IMR-90 (cell line): ENCODE measurements at regions not wholly inside any gene's neighbourhood (a gene's known extent, or its start where the extent isn't known, plus 50 kb on each side); places are given as distances from the start of the nearest gene placed in this dataset.

Experiments
- ATAC-seq: fragments of 200-7000 bp; cut with Tn5 transposase; 2 replicates; pipeline ENCODE4 v1.9.1; 2020; ENCODE audit warnings: low read depth, mild to moderate bottlenecking, moderate library complexity
- BruUV-seq: library from RNA; stranded (reverse); fragments of 400-500 nt; replicated peaks from 2 replicates; lab custom pipeline; 2021; lab: Mats Ljungman, UMichigan
- CTCF ChIA-PET: fragments of 300-600 bp; formaldehyde crosslinking; extraction: SDS; loops from one replicate; lab custom pipeline; 2021; ENCODE audit warnings: antibody characterized with exemption; lab: Yijun Ruan, JAX
- POLR2A ChIA-PET: fragments of 300-600 bp; sonication (Branson Sonifier 250); formaldehyde crosslinking; loops from one replicate; lab custom pipeline; 2022; ENCODE audit warnings: antibody characterized with exemption; ENCODE audit not compliant: unreplicated experiment; lab: Charles Lee
- DNase-seq: peaks from one replicate; pipeline ENCODE4 v3.0.0; 2013
- H2AFZ ChIP-seq: replicated peaks from 2 replicates; pipeline ENCODE3; 2013; ENCODE audit warnings: low read length, mild to moderate bottlenecking; ENCODE audit not compliant: poor library complexity
- H2AK5ac ChIP-seq: 2 replicates; pipeline ENCODE4 v1.6.1; 2013; ENCODE audit warnings: low read depth, low read length, inconsistent platforms
- H2AK9ac ChIP-seq: replicated peaks from 2 replicates; pipeline ENCODE3; 2013; ENCODE audit warnings: mild to moderate bottlenecking, low read depth, low read length, moderate library complexity; ENCODE audit not compliant: poor library complexity
- H2BK120ac ChIP-seq: 2 replicates; pipeline ENCODE4 v1.6.1; 2013; ENCODE audit warnings: low read depth, low read length, inconsistent platforms
- H2BK15ac ChIP-seq: 3 replicates; pipeline ENCODE4 v1.6.1; 2013; ENCODE audit warnings: low read depth, low read length, inconsistent platforms
- H2BK20ac ChIP-seq: 2 replicates; pipeline ENCODE4 v1.6.1; 2013; ENCODE audit warnings: low read depth, mild to moderate bottlenecking, inconsistent platforms, low read length, moderate library complexity
- H2BK5ac ChIP-seq: 2 replicates; pipeline ENCODE4 v1.6.1; 2013; ENCODE audit warnings: mild to moderate bottlenecking, low read depth, low read length, inconsistent platforms; ENCODE audit not compliant: poor library complexity, severe bottlenecking
- H3K14ac ChIP-seq: replicated peaks from 2 replicates; pipeline ENCODE4 v1.6.1; 2013; ENCODE audit warnings: low read depth, low read length, inconsistent platforms
- H3K18ac ChIP-seq: 2 replicates; pipeline ENCODE4 v1.6.1; 2013; ENCODE audit warnings: low read depth, low read length, control low read depth
- H3K23ac ChIP-seq: 2 replicates; pipeline ENCODE4 v1.6.1; 2013; ENCODE audit warnings: low read depth, low read length, inconsistent platforms
- H3K27ac ChIP-seq: 2 replicates; pipeline ENCODE4 v1.5.1; 2013; ENCODE audit warnings: mild to moderate bottlenecking, control low read depth, low read length; ENCODE audit not compliant: insufficient read depth
- H3K27me3 ChIP-seq: 2 replicates; pipeline ENCODE4 v1.6.1; 2013; ENCODE audit warnings: low read length; ENCODE audit not compliant: control insufficient read depth, insufficient read depth
- H3K36me3 ChIP-seq: 2 replicates; pipeline ENCODE4 v1.6.1; 2013; ENCODE audit warnings: low read length, mixed read lengths; ENCODE audit not compliant: control insufficient read depth, insufficient read depth
- H3K4ac ChIP-seq: 2 replicates; pipeline ENCODE4 v1.6.1; 2013; ENCODE audit warnings: low read depth, low read length, inconsistent platforms
- H3K4me1 ChIP-seq: 2 replicates; pipeline ENCODE4 v1.6.1; 2013; ENCODE audit warnings: low read length, mixed read lengths; ENCODE audit not compliant: control insufficient read depth, insufficient read depth
- H3K4me2 ChIP-seq: 2 replicates; pipeline ENCODE4 v1.6.1; 2013; ENCODE audit warnings: low read depth, mild to moderate bottlenecking, control low read depth, low read length, moderate library complexity
- H3K4me3 ChIP-seq: 2 replicates; pipeline ENCODE4 v1.5.1; 2013; ENCODE audit warnings: low read depth, mild to moderate bottlenecking, control low read depth, low read length, moderate library complexity; ENCODE audit not compliant: insufficient read depth
- H3K56ac ChIP-seq: 2 replicates; pipeline ENCODE4 v1.6.1; 2013; ENCODE audit warnings: low read length, inconsistent platforms; ENCODE audit not compliant: insufficient read depth; ENCODE audit errors: extremely low read depth
- H3K79me1 ChIP-seq, 2 experiments: 2 replicates each; pipeline ENCODE4 v1.6.1; 2013; ENCODE audit warnings: low read length in 2 of 2, inconsistent platforms in 1 of 2, low read depth in 1 of 2
- H3K9ac ChIP-seq: 2 replicates; pipeline ENCODE4 v1.6.1; 2013; ENCODE audit warnings: low read depth, low read length, control low read depth
- H3K9me1 ChIP-seq: 2 replicates; pipeline ENCODE4 v1.6.1; 2013; ENCODE audit warnings: low read length, inconsistent platforms; ENCODE audit not compliant: insufficient read depth
- H3K9me3 ChIP-seq: 2 replicates; pipeline ENCODE4 v1.6.1; 2013; ENCODE audit warnings: low read length; ENCODE audit not compliant: control insufficient read depth, insufficient read depth
- H4K20me1 ChIP-seq: 2 replicates; pipeline ENCODE4 v1.6.1; 2013; ENCODE audit warnings: low read length, inconsistent platforms; ENCODE audit not compliant: insufficient read depth
- H4K5ac ChIP-seq: 2 replicates; pipeline ENCODE4 v1.6.1; 2013; ENCODE audit warnings: mild to moderate bottlenecking, low read depth, low read length, control low read depth
- H4K8ac ChIP-seq, 2 experiments: 2 replicates each; pipeline ENCODE4 v1.6.1; 2013; ENCODE audit warnings: low read depth in 2 of 2, low read length in 2 of 2, control low read depth in 1 of 2, inconsistent platforms in 1 of 2
- H4K91ac ChIP-seq: 2 replicates; pipeline ENCODE4 v1.6.1; 2013; ENCODE audit warnings: low read depth, low read length, inconsistent platforms; ENCODE audit not compliant: insufficient read depth
- BHLHE40 ChIP-seq: fragments of 150-350 bp; IDR thresholded peaks from 2 replicates; pipeline ENCODE4 v1.6.1; 2016; ENCODE audit warnings: mild to moderate bottlenecking, low read depth, low read length
- CEBPB ChIP-seq: IDR thresholded peaks from 2 replicates; pipeline ENCODE4 v1.6.1; 2012; ENCODE audit warnings: low read depth, low read length, improper control_type of control experiment
- MXI1 ChIP-seq: IDR thresholded peaks from 2 replicates; pipeline ENCODE4 v1.6.1; 2012; ENCODE audit warnings: low read depth, mild to moderate bottlenecking, low read length, moderate library complexity, borderline replicate concordance
- NFE2L2 ChIP-seq: fragments of 150-350 bp; IDR thresholded peaks from 2 replicates; pipeline ENCODE4 v1.6.1; 2016; ENCODE audit warnings: low read depth, mild to moderate bottlenecking, low read length
- RCOR1 ChIP-seq: IDR thresholded peaks from 2 replicates; pipeline ENCODE4 v1.6.1; 2012; ENCODE audit warnings: mild to moderate bottlenecking, low read length, improper control_type of control experiment; ENCODE audit not compliant: insufficient replicate concordance
- WGBS, 2 experiments: methylation state at CpG; one replicate each; pipeline versions ENCODE4 v1.1.5 to v1.1.7; 2013; ENCODE audit warnings: missing lambda C conversion rate in 2 of 2; ENCODE audit not compliant: insufficient read length in 1 of 2; ENCODE audit errors: extremely low coverage in 2 of 2; 5-methylcytosine and 5-hydroxymethylcytosine counted together
- dilution Hi-C: fragments of 300-500 bp; cut with HindIII; formaldehyde crosslinking; loops from one replicate; pipeline ENCODE4 v1.14.3; 2018; ENCODE audit warnings: low sequenced_read_pairs; ENCODE audit not compliant: unreplicated experiment
- in situ Hi-C: fragments of 300-500 bp; cut with MboI; formaldehyde crosslinking; loops from 3 replicates; pipeline ENCODE4 v1.14.3; 2019; ENCODE audit warnings: low sequenced_read_pairs, inconsistent platforms, mixed read lengths
- intact Hi-C: fragments of 100-400 bp; cut with micrococcal nuclease; formaldehyde crosslinking; loops from 2 replicates; pipeline ENCODE4 v1.10.0; 2022
- TF ChIP-seq, protein P1 (sequence below): fragments of 150-350 bp; IDR thresholded peaks from 2 replicates; pipeline ENCODE4 v1.6.1; 2016; ENCODE audit warnings: low read depth, mild to moderate bottlenecking, low read length, moderate library complexity, borderline replicate concordance

DNA sequence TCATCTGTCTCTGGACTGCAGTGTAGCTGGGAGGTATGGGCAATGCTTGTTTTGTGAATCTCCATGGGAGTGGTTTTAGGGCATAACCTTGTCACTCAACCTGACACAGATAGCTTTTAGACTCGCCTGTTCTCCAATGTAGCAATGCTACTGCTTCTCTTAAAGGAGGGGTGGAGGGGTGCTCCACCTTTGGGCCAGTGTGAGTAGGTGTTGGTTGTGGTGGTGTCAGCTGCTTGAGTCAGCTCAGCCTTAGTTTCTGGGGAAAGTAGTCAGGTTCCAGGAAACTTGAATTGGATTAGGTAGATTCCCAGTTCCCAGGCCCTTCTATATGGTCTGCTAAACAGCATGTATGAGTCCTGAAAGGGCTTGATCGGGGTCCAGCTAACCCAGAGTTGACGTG lies 91.1 kb upstream of the PLPPR1 start:
- dilution Hi-C loops (no loop called here), in situ Hi-C loops (no loop called here), intact Hi-C loops (no loop called here)
- ATAC-seq (no peak), DNase-seq (no peak)
- Histone ChIP-seq H3K27ac (no peak overlapping the region), H3K9me3 (peaks cover 16% of the 10 kb centered on the region), H4K8ac (no peak overlapping the region), H2BK5ac (no peak overlapping the region), H3K23ac (no peak overlapping the region), H3K4me2 (no peak overlapping the region), H4K20me1 (no peaks in the 10 kb centered on the region), H3K36me3 (no peaks in the 10 kb centered on the region), H3K4me1 (no peaks in the 10 kb centered on the region), H3K9ac (no peak overlapping the region), H3K56ac (no peak overlapping the region), H4K91ac (no peak overlapping the region), H3K4me3 (no peak overlapping the region), H2AK9ac (no peak overlapping the region), H4K5ac (no peak overlapping the region), H2AFZ (no peak overlapping the region), H3K14ac (no peak overlapping the region), H3K4ac (no peak overlapping the region), H2AK5ac (no peak overlapping the region), H2BK15ac (no peak overlapping the region), H3K79me1 (no peaks in the 10 kb centered on the region), H2BK120ac (no peak overlapping the region), H2BK20ac (no peak overlapping the region), H3K9me1 (no peaks in the 10 kb centered on the region), H3K27me3 (no peaks in the 10 kb centered on the region), H3K18ac (no peak overlapping the region)
- POLR2A ChIA-PET: no interaction called here
- WGBS, 2 experiments: 43% methylated on average over 1 of the region's 3 CpGs; no CpG with 5 or more reads in 1 of the 2 experiments
- BruUV-seq: no TSS peak
- CTCF ChIA-PET: no interaction called here
- no peak for TF ChIP-seq MXI1
- TF ChIP-seq BHLHE40: no peak
- TF ChIP-seq NFE2L2: no peak
- no peak for TF ChIP-seq RCOR1
- no peak for TF ChIP-seq CEBPB
- TF ChIP-seq, protein P1, sequence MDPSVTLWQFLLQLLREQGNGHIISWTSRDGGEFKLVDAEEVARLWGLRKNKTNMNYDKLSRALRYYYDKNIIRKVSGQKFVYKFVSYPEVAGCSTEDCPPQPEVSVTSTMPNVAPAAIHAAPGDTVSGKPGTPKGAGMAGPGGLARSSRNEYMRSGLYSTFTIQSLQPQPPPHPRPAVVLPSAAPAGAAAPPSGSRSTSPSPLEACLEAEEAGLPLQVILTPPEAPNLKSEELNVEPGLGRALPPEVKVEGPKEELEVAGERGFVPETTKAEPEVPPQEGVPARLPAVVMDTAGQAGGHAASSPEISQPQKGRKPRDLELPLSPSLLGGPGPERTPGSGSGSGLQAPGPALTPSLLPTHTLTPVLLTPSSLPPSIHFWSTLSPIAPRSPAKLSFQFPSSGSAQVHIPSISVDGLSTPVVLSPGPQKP: no peak
